ENCODE measurements at regions not wholly inside any gene's neighbourhood (a gene's known extent, or its start where the extent isn't known, plus 50 kb on each side); places are given as distances from the start of the nearest gene placed in this dataset.

DNA sequence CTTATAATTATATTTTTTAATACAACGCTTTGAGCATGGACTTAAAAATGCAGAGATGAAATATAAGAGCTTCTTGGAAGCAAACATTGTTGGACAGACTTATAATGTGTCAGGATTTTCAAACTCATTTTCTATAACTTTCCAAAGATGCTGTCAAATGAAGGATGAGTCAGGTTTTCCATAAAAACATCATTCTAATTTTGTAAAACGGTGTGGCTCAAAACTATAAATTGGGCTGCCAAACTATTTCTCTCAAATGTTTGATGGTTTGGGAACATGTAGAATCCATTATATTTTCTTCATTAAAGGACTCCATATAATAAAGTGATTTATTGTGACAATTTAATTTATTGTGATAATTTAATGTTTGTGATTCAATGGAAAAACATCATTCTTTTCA is 511.2 kb downstream of the USP25 start:
- no peak for DNase-seq

DNA sequence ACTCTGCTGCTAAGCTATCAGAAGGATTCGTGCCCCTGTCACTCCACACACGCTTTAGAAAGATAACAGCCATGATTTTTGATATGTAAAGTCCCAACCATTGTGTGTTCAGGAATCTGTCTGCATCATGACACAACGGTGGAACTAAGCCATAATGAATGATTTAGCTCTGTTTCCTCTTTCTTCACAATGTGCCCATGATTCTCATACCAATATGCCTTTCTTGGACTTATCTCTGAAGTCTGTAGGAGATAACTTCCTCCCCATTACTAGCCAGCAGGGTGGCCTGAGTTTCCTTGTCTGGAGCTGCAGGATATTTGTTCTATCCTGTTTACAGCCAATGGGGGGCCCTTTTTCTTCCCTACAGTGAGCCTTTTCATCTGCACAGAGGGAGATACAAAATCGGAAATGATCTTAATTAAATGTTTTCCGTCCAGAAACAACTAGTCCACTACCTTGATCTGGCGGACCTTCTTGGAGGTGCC is 511.7 kb downstream of the USP25 start:
- no peak for DNase-seq

DNA sequence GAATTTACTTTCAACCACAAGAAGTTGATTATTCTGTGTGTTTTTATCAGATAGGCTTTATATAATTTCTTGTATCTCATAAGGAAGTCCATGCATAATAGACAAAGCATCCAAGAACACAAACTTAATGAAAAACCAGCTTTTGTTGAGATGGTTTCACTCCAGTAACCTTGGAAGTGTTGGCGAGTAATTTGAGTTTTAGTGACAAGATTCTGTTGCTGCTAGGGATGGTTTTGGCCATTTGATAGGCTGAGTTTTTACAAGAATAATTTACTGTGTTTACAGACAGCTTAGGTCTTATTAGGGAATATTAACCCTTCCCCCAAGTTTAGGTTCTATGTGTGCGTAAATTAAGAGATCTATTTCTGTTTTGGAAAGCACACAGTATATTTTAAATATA is 513.6 kb downstream of the USP25 start:
- no peak for DNase-seq

DNA sequence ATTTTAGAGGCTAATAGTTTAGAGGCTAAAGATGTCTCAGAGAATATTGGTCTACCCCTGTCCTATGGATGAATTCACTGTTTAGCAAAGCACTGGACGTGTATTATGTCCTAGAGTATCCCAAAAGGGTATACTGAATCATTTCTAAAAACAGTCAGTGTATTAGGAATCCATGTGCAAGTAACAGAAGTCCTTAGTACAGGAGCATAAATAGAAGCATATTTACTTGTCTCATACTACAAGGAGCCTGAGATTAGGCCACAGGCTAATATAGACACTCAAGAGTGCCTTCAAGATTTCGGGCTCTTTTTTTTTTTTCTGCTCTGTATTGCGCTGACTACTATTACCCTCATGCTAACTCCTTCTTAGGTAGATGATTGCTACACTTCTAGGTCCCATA is 518.9 kb downstream of the USP25 start:
- no peak for DNase-seq

DNA sequence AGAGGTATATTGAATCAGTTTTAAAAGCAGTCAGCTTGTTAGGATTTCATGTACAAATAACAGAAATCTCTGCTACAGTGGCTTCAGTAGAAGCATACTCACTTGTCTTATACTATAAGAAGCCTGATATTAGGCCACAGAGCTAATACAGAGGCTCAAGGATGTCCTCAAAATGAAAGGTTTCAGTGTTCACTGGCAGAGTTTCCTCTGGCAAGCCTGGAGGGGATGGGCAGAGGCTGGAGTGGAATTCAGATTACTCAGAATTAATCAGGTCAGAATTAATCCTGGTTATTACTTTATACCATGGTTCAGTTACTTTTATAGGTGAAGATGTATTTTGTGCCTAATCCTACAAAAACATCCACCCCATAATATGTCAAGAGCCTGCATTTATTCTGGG is 520.5 kb downstream of the USP25 start:
- no peak for DNase-seq

DNA sequence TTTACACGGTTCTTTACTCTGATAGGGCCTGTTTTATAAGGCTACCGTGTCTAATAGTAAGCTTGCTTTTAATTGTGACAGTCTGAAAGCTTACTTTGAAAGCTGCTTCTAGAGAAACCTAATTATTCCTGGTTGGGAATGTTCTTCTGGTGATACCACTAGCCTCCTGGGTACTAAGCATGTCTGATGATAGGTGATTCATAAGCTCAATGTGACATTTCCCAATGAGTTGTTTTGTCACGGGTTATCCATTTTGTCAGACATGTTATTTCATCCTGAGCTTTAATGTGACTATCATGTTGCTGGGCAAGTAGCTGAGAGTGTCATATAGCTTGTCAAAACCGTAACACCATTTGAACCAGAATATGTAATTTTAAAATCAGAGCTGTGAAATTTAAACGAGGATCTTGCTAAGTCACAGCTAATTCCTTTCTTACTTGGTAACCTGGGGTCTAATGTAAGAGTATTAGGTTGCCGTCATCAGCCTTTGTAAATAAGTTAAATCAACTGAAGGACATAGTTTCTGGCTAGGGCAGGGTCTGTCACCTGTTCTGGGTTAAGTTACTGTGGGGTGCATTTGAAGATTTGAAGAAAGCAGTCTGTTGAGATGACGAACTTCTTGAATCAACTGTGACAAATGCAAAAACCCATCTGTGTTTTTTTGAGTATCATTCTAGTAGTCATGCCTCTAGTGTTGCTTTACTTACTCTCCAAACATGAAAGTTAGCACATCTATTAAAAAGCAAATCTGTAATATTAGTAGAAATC is 529.2 kb downstream of the USP25 start:
- DNase-seq: no peak

DNA sequence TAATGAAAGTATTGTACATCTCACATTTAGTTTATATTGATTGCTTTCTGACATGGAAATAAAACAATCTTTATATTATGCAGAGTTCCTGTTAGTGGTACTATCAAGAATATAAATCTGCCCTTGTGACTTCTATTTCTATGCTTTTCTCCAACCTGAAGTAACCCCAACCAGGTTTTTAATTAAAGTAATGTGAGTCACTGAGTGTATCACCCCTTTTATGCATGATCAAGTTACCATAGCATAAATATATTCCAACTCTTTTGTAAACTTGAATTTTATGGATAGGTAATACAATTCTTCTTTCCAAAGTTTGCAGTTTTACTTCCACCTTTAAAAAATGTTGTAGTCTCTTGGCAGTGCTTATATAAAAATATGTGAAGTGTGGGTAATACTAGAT is 532.3 kb downstream of the USP25 start:
- DNase-seq: no peak

DNA sequence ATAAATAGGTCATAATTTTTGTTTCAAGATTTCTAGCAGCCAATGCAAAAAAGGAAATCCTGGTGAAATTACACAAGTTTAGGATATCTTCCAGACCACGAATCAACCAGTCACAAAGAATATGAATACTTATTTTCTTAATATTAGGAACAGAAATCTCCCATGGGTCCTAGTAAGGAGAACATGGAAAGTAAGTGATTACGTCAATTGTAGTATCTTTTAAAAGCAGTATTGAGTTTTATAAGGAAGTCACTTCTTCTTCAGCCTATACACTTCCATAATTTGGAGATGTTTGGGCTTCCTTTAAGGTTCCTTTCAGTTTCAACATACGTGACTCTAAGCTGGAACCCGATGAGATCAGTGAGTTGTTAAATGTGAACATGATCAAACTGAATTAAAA is 534.5 kb downstream of the USP25 start:
- no peak for DNase-seq

DNA sequence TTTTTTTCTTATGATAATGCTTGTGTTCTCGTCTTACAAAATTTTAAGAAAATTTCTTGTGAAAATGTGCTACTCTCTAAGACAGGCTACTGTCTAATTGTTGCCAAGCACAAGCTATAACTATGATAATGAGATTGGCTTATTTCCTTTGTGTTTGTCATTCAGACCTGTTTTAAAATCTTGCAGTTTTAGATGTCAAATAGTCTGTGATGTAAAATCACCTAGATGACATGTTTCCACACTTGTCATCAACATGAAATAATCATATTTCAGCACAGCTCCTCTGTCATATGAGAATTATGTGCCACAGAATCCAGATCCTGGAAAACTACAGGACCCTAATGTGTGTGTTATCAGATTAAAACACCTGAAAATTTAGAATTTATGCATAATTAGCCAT is 539.7 kb downstream of the USP25 start:
- no peak for DNase-seq

DNA sequence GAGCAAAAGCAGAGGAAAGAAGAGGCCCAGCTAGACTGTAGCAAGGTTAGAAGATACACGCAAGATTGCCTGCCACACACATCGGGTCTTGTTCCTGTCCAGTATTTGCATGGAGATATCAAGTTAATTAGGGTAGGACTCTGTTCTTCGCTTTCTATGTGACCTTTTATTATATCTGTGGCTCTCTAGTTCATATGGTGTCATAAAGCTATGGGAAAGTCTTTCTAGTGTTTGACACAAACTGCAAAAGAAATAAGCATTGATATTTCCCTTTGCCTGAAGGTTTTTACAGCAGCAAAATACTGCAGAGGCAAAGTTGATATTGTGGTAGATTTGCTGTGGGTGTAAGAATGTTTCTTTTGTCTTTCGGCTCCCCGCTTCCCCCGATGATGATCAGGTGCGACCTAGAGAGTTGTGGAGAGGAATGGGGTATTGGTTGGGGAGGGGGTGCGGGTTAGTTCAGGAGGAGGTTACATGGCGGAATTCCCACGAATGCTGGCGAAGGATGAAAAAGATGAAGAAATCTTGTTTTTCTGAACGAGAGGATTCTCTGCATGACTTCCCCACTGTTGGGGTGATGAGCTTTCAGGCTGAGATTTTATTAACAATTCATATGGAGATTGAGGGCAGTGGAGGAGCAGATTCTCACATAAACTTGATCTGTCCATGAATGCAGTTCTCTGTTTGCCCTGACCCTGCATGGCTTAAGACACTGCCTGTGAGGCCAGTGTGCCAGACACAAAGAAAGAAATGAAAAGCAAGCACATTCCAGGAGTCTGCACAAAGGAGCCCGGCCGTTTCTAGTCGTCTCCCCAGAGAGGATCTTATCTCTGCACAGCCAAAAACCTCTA is 550.2 kb downstream of the USP25 start:
- DNase-seq: no peak

DNA sequence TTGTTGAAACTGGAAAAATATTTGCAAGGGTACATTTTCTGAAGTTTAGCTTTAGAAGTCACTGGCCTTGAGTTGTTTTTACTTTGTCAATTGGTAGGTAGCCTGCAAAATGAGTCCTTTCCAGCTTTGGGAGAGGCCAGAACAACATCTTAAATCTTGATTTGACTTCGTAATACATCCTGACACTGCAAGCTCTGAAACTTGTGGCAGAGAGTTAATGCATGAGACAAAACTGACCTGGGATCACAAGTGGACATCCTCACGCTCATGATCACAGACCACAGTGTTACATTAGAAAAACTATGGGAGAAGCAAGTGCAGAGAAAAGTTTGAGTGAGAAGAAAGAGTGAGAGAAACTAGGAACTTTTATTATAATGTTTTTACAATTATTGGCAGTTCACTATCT is 550.9 kb downstream of the USP25 start:
- DNase-seq: no peak

DNA sequence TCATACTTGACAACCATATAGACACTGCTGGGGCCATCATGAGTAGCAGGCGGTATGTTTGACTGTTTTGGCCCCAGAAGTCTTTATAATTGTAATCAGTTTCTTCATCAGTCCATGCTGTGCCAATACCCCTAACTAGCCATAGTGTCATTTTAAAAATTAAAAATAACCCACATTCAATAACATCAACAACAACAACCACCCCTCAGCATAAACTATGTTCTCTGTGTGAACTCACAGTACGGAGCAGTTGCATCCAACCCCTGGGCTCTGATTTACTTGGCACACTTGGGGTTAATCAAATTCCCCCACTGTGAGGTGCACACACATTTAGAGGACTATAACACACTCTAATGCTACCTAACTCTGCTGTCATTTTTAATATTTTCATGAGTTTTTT is 553.7 kb downstream of the USP25 start:
- DNase-seq: no peak

DNA sequence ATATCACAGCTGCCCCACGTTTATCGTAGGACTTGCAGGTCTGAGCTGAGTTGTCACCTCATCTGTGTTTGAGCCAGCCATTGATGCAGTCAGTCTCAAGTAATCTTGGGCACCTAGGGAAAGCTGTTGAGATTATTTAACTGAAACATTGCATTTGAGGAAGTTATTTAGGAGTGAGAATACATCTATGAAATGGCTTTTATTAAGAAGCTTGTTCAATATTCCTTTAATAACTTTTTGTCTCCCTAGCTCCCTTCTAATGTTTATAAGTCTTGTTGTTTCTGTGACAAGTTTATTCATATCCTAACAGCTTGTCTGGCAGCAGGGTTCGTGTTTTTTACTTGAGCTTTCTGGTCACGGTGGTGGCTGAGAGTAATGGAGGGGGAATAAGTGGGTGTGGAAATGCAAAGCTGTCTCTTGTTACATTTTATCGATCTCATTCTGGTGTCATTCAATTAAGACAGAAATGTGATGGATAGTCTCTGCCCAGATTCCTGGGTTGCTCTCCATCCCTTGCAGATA is 555.9 kb downstream of the USP25 start:
- DNase-seq: no peak

DNA sequence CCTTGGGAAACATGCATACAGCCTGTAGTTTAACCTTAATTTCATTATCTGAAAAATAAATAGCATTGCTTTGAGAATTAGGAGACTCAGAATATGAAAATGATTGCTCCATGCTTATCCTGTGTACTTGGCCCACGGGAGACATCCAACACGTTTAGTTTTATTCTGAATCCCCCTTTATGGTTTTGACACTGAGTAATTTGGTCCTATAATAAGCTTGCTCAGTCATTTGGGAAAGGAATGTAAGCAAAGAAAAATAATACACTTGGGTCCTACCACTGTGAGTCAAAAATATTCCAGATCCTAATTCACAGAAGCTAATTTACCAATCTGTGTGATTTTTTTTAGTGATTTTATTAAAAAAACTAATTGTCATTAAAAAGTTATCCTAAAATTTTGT is 557.3 kb downstream of the USP25 start:
- no peak for DNase-seq

DNA sequence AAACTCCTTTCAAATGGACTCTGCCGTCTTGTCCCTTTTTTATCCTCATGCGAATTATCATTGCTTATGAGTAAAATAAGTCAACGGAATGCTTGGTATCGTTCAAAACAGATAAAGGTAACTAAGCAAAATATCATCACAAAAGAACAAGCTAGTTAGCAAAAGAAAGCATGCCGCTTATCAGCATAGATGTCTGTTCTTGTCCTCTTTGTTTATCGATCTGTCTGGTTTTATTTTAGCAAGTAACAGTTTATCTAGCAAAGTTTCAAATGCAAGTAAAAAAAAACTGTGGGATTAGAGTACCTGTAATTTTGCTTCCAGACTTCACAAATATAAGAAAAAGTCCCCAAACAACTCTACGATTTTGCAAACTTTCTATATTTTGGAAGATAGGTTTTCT is 561.5 kb downstream of the USP25 start:
- DNase-seq: no peak

DNA sequence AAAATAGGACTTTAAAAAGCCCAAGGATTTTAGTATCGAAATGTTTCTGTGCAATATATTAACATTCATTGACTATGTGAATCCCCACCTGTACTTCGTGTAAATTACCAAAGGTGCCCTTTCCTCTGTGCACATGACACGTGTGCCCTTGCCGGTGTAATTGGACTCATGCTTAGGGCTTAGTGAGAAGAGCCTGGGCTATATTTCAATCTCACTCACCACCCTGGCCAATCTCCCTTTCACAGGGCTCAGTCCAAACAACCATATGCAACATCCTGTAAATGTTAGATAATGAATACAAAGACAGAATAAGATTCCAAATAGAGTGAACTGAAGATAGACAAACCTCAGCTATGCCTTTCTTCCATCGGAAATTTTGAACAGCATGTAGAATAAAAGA is 564.3 kb downstream of the USP25 start:
- no peak for DNase-seq

DNA sequence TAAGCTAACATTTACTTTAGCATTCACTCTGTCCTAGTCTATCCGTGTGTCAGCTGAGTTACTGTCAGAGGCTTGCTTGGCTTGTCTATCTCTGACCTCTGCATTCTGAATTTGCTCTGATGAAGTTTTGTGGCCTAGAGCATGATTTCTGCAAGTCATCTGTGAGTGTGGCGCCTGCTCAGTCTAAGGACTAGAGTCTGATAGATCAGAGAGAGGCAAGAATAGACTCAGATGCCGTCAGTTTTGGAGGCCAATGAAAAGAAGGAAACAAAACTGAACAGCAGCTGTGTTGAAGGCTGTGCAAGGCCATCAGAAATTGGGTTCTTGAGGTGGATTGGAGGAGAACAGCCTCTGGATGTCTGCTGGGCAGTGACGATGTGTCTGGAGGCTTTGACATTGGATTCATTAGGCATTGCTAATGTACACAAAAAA is 573.1 kb downstream of the USP25 start:
- no peak for DNase-seq

DNA sequence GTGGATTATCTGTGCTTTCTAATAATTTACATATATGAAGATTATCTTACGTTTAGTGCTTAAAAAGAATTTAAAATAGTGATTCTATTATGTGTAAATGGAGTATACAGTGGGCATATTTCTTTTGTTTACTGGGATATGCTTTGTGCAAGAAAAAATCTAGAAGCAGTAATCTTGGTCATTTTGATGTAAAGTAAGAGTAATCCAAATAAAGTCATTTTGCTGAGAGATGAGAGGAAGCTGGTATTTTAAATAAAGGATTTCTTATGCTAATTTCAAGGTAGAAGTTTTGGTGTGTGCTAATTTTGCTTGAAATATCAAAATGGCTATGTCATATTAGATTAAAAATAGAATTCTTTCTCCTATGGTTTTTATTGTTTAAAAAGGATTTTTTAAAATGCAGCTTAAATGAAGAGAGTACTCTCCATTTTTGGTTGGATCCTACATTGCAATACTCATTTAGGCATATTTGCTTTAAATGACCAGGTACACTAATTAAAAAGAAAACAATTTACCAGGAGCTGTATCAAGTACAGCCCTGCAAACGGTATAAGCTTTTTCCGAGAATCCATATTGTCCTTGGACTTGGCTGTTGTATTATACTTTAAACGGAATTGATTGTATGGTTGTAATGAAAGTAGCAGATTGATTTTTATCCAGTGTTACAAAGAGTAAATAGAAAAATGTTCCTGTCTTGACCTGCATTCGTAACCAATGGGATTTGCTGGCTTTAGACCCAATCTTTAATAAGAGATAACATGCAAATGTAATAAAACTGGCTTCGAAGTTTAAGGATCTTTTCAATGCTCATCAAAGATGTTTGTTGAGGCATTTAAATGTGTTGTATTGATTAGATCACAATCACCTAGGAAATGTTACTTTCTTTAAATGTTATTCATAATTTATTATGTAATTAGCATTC is 574.7 kb downstream of the USP25 start:
- DNase-seq: no peak

DNA sequence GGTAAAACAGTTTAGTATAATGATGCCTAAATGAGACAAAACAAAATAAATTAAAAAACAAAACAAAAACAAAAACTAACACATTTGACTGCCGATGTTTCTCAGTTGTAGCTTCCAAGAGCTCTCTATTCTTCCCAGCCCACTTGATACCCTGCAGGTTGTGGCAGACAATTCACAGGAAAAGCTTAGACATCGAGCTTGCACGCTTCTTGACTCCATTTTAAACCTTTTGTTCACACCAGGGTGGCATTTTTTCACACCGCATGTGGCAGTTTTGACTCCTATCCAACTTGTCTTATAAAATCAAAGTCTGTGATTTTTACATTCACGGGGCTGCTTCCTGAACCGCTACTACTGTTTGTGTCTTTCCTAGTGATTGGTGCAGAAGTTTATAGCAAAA is 575.9 kb downstream of the USP25 start:
- DNase-seq: no peak

DNA sequence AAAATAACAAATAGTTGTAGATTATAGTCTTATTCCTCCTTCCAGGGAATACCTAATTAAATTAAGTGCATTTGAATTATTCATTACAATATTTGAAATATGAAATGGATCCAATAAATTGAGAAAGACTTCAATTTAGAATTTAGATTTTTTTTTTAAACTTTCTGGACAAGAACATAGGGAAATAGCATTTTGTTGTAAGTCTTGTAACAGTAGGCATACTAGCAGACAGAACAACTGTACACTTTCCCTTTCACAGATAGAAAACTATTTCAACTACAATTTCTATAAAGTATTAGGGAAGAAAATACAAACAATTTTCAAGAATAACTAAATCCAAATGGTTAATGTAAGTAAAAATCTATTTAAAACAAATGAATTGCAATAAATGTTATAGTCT is 577.5 kb downstream of the USP25 start:
- DNase-seq: no peak

DNA sequence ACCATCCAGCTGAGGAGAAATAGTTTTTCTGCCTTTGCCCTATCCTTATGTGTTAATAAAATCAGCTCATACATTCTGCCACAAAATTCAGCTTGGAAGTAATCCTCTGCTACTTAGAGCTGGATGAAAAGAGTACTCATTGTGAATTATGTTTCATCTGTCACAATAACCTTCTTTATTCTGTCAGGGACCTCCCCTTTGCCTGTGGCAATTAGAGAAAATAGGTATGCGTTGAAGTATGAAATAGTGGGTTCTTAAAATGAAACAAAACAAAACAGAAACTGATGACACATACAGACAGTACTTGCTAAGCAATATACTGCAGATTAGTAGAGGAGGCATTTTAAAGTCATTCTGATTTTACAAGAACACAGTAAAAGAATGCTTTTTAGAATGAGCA is 578.5 kb downstream of the USP25 start:
- no peak for DNase-seq

DNA sequence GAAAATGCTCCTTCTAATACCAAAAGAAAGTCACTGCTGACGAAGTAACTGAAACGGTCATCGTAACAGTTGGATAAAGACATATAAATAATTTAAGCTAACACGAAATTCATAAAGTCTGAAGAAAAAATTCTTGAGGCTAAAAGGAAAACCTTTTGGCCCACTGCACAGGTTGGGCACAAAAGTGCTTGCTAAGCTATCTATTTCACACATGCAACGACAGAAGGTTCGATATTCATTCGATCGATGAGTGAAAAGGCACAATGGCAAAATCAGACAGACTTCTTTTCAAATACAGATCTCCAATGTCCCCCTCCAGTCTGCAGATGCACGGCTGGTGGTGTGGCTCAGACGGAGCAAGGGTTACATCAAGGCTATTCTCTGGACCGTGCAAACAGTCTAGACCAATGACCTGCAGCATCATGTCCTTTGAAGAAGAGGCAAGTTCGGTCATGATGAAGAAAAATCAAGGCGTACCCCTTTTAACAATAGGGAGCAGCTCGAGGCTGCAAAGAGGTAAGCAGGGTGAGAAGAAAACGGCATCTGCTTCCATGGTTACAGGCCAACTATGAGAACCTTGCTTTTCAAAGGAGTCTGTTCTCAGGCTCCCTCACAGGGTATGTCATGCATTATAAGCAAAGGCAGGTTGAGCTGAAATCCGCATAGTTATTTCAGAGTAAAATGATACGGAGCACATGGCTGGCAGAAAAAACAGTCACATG is 579.6 kb downstream of the USP25 start:
- DNase-seq: no peak
